Psoas muscle (tissue), 7 donors: ENCODE measurements at regions not wholly inside any gene's neighbourhood (a gene's known extent, or its start where the extent isn't known, plus 50 kb on each side); places are given as distances from the start of the nearest gene placed in this dataset.

Source experiments
- ATAC-seq, 4 donors: fragments of 200-7000 bp; cut with Tn5 transposase; one replicate each; pipeline ENCODE4 v1.9.1; 2020; ENCODE audit warnings: moderate library complexity in 3 of 4, mild to moderate bottlenecking in 2 of 4
- DNase-seq, 2 donors: peaks; one replicate each; pipeline ENCODE4 v3.0.0-alpha.2; 2020
- H3K27ac ChIP-seq: fragments of 200-600 bp; one replicate; pipeline ENCODE4 v1.8.0; 2022
- H3K27me3 ChIP-seq, 3 donors: fragments of 200-600 bp in 1 of 3; one replicate each; pipeline versions ENCODE4 v1.6.1 to v1.8.0; 2013 to 2022; ENCODE audit warnings: low read length in 2 of 3, mild to moderate bottlenecking in 2 of 3, moderate library complexity in 1 of 3; ENCODE audit not compliant: insufficient read depth in 3 of 3
- H3K36me3 ChIP-seq, 2 donors: fragments of 200-600 bp in 1 of 2; one replicate each; pipeline versions ENCODE4 v1.6.1 to v1.8.0; 2013 to 2022; ENCODE audit warnings: low read depth in 1 of 2, mild to moderate bottlenecking in 1 of 2, moderate library complexity in 1 of 2; ENCODE audit not compliant: insufficient read depth in 1 of 2
- H3K4me1 ChIP-seq: fragments of 200-600 bp; one replicate; pipeline ENCODE4 v1.8.0; 2022
- H3K4me3 ChIP-seq: fragments of 200-600 bp; one replicate; pipeline ENCODE4 v1.8.0; 2022; ENCODE audit warnings: mild to moderate bottlenecking
- H3K9me3 ChIP-seq: fragments of 200-600 bp; one replicate; pipeline ENCODE4 v1.8.0; 2022
- WGBS, 3 donors: extraction: QIAGEN DNeasy Blood & Tissue Kit; methylation state at CpG; one replicate each; pipeline versions ENCODE4 v1.1.6 to v1.1.7; 2013; 5-methylcytosine and 5-hydroxymethylcytosine counted together
- intact Hi-C, 2 donors: fragments of 100-400 bp; cut with DNase I; formaldehyde crosslinking; loops; one replicate each; pipeline versions ENCODE4 v1.11.0 to v1.14.2; 2022
- TF ChIP-seq, protein P1 (sequence below): fragments of 200-600 bp; IDR thresholded peaks from one replicate; pipeline ENCODE4 v1.8.0; 2022; ENCODE audit warnings: antibody characterized with exemption
- donor health status: healthy with polysubstance abuse.
- donor health status: DM: no; HTN: no; CAD: no; lungs with moderate emphysema.
- donor health status: Bipolar disorder and iron deficiency.
- donor health status: healthy.
- donor health status: DM: yes; HTN: yes; CAD: no.
- donor health status: DM: no; HTN: no; CAD: no.
- donor health status: DM: yes; HTN: yes; CAD: no.

DNA sequence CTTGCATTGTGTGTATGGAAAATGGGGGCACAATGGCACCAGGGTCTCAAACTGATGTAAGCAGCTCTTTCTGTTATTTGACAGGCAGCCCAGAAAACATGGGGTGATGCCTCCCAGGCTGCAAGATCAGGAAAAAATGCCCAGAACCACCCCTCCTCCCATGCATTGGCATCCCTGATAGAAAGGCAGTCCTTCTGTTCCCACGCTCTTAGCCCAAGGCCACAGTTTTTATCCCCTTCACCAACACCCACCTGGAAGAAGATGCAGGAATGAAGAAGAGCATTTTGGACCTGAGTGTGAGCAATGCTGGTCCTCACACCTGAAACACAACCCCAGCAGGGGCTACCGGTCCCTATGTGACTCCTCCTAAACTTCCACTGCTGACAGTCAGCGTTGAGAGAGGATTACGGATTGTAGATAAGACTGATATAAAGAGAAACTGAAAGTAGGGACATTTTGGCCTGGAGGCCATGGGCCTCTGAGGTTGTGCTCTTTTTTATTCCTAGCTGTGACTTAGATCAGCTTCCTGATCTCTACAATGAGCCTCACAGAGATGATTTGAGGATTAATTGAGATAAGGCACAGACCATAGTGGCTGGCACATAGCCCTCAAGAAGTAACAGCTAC lies 386.0 kb upstream of the ATP5MC3 start:
- Histone ChIP-seq H3K27ac (no peak overlapping the region), H3K36me3 (no peaks in the 10 kb centered on the region), H3K9me3 (no peaks in the 10 kb centered on the region), H3K4me3 (no peak overlapping the region), H3K4me1 (no peaks in the 10 kb centered on the region), H3K27me3 (no peaks in the 10 kb centered on the region)
- intact Hi-C loops: no loop called here
- WGBS, 3 donors: 64 to 74% (median 70%) methylated on average over 4 of the region's 4 CpGs
- no peak for DNase-seq
- no peak for ATAC-seq
- TF ChIP-seq, protein P1, sequence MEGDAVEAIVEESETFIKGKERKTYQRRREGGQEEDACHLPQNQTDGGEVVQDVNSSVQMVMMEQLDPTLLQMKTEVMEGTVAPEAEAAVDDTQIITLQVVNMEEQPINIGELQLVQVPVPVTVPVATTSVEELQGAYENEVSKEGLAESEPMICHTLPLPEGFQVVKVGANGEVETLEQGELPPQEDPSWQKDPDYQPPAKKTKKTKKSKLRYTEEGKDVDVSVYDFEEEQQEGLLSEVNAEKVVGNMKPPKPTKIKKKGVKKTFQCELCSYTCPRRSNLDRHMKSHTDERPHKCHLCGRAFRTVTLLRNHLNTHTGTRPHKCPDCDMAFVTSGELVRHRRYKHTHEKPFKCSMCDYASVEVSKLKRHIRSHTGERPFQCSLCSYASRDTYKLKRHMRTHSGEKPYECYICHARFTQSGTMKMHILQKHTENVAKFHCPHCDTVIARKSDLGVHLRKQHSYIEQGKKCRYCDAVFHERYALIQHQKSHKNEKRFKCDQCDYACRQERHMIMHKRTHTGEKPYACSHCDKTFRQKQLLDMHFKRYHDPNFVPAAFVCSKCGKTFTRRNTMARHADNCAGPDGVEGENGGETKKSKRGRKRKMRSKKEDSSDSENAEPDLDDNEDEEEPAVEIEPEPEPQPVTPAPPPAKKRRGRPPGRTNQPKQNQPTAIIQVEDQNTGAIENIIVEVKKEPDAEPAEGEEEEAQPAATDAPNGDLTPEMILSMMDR: no peak

DNA sequence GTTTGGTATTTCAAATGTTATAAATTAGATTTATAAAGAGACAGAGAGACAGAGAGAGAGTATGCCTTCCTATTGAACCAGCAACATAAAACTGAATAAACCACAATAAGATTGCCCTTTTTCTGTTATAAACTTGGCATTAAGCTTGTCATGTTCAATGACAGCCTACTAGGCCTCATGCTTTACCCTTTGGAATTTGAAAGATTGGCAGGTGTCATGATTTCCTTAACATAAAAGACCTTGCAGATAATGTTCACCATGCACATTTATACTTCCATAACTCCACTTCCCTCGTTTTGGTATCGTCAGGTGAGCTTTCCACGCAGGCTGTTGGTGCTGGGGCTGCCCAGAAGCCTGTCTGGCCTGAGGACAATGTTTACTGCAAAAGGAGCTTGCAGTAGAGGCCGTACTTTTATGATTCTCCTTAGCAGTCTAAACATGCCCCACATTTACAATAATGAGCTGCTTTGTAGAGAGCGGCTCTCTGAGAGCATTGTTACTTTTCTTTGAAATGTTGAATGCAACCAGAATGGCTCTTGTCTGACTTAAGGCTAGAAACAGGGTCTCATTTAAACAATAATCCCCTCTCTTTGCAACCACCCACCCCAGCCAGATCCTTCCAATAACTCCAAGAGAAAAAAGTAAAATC lies 379.1 kb upstream of the ATP5MC3 start:
- Histone ChIP-seq H3K4me3 (no peak overlapping the region), H3K9me3 (no peaks in the 10 kb centered on the region)
- ATAC-seq: no peak

DNA sequence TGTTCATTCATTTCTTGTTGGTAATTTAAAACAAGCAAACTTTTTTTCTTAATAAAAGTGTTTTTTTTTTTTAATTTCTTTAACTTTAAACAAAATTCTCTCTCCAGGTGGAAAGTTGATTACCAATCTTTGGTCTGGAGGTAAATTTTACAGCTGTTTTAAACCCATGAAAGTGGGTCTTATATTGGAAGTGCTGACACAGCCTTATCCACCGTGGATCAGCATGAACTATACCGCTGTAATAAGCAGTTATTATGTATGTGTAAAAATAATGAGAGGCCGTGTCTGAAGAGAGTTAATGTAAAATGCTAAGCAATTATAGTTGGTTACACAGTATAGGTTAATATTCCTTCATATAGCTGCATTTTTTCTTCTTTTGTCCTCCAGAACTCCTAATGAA lies 378.1 kb upstream of the ATP5MC3 start:
- Histone ChIP-seq H3K27me3 (peaks cover 0 to 5% (median 0%) of the 10 kb centered on the region in 3 donors), H3K36me3 (no peaks in the 10 kb centered on the region), H3K9me3 (no peaks in the 10 kb centered on the region), H3K4me3 (no peak overlapping the region), H3K27ac (no peak overlapping the region), H3K4me1 (no peaks in the 10 kb centered on the region)
- WGBS, 3 donors: 80 to 90% (median 86%) methylated on average over 3 of the region's 3 CpGs
- no peak for ATAC-seq
- TF ChIP-seq, protein P1: no peak
- DNase-seq: no peak
- intact Hi-C loops: no loop called here

More for the DNA sequence above, 379.1 kb upstream of the ATP5MC3 start:
- intact Hi-C loops: no loop called here
- H3K4me1 ChIP-seq: no peaks in the 10 kb centered on the region
- peaks cover 0 to 5% (median 0%) of the 10 kb centered on the region in 3 donors for H3K27me3 ChIP-seq
- no peak for DNase-seq
- no peaks in the 10 kb centered on the region for H3K36me3 ChIP-seq
- no peak overlapping the region for H3K27ac ChIP-seq
- TF ChIP-seq, protein P1: no peak
- WGBS, 3 donors: 83 to 89% (median 87%) methylated on average over 5 of the region's 5 CpGs

DNA sequence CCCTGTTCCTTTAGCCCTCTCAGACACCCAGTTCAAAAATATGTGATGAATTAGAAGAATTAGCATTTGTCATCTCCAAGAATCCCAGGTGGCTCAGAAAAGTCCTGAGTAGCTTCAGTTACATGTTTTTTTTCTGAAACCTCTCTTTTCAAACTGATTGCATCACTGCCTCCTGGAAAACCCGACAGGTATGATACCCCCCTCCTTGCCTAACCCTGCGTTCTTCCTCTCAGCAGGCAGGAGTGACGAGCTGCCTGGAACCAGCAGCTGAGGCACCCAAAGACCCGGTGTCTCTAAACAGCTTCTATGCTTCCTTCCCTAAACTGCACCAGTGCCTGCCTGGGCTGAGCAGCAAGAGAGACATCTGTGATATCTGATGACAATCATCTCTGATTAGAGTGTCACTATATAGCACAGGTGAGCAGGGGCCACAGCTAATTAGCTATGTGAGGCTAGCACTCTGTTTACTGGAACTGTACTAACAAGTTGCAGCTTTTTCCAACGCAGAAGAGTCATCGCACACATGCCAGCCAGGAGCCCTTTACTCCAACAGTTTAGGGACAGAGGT lies 376.4 kb upstream of the ATP5MC3 start:
- Histone ChIP-seq H3K36me3 (no peaks in the 10 kb centered on the region), H3K4me1 (no peaks in the 10 kb centered on the region), H3K27me3 (peaks cover 0 to 5% (median 0%) of the 10 kb centered on the region in 3 donors), H3K27ac (no peak overlapping the region), H3K4me3 (no peak overlapping the region), H3K9me3 (no peaks in the 10 kb centered on the region)
- no peak for ATAC-seq
- no peak for DNase-seq
- intact Hi-C loops: no loop called here
- WGBS, 3 donors: 67 to 71% (median 68%) methylated on average over 6 of the region's 6 CpGs
- TF ChIP-seq, protein P1: no peak
